Uterus (tissue), 3 donors: ENCODE measurements at regions not wholly inside any gene's neighbourhood (a gene's known extent, or its start where the extent isn't known, plus 50 kb on each side); places are given as distances from the start of the nearest gene placed in this dataset.

ENCODE experiments used
- DNase-seq, 2 donors: peaks; one replicate each; pipeline ENCODE4 v3.0.0-alpha.2; 2019 to 2020
- H3K27ac ChIP-seq, 2 donors: fragments of 200-600 bp; sonication (generic); 1 replicate in 1 of 2; 2 replicates in 1 of 2; pipeline ENCODE4 v1.5.1; 2016 to 2018
- H3K27me3 ChIP-seq, 2 donors: fragments of 200-600 bp; sonication (generic); one replicate each; pipeline ENCODE4 v1.5.1; 2018 to 2019; ENCODE audit warnings: control low read depth in 1 of 2
- H3K36me3 ChIP-seq, 2 donors: fragments of 200-600 bp; sonication (generic); one replicate each; pipeline ENCODE4 v1.5.1; 2019; ENCODE audit warnings: control low read depth in 1 of 2
- H3K4me1 ChIP-seq, 2 donors: fragments of 200-600 bp; sonication (generic); one replicate each; pipeline ENCODE4 v1.5.1; 2018 to 2019; ENCODE audit warnings: control low read depth in 1 of 2
- H3K4me3 ChIP-seq, 2 donors: fragments of 200-600 bp; sonication (generic); 1 replicate in 1 of 2; 2 replicates in 1 of 2; pipeline ENCODE4 v1.5.1; 2018 to 2019; ENCODE audit warnings: mild to moderate bottlenecking in 1 of 2
- H3K9me3 ChIP-seq, 2 donors: fragments of 200-600 bp; sonication (generic); one replicate each; pipeline ENCODE4 v1.5.1; 2019; ENCODE audit warnings: control low read depth in 1 of 2
- CTCF ChIP-seq, 4 experiments: fragments of 200-600 bp in 2 of 4; fragments of 450-650 bp in 2 of 4; sonication (generic) in 2 of 4; IDR thresholded peaks; one replicate each; pipeline ENCODE4 v1.5.1; 2016 to 2019; ENCODE audit warnings: antibody characterized with exemption in 4 of 4, mild to moderate bottlenecking in 2 of 4, moderate library complexity in 1 of 4
- POLR2A ChIP-seq, 2 donors: fragments of 450-650 bp; IDR thresholded peaks; one replicate each; pipeline ENCODE4 v1.6.1; 2016; ENCODE audit warnings: antibody characterized with exemption in 2 of 2, mild to moderate bottlenecking in 1 of 2, moderate library complexity in 1 of 2
- intact Hi-C: fragments of 100-400 bp; cut with DNase I; formaldehyde crosslinking; loops from one replicate; pipeline ENCODE4 v1.15.1; 2023; ENCODE audit warnings: low total_unique reads
- donor health status: DM: yes; HTN: yes; CAD: no.

GRCh38 chr5:89948977-89949376 lies 460.6 kb downstream of the CETN3 start:
- Histone ChIP-seq H3K36me3 (no peaks in the 10 kb centered on the region), H3K4me3 (no peak overlapping the region), H3K9me3 (no peaks in the 10 kb centered on the region), H3K27ac (no peak overlapping the region), H3K27me3 (no peaks in the 10 kb centered on the region), H3K4me1 (no peaks in the 10 kb centered on the region)
- DNase-seq = no peak
- intact Hi-C loops = no loop called here
- TF ChIP-seq POLR2A (IDR thresholded peaks at IDR 0.05) (no peak), CTCF (IDR thresholded peaks at IDR 0.05) (no peak)

- no peak for TF ChIP-seq POLR2A (IDR thresholded peaks at IDR 0.05)
- no peak for TF ChIP-seq CTCF (IDR thresholded peaks at IDR 0.05)
- no peak for DNase-seq
- H3K36me3 ChIP-seq = no peaks in the 10 kb centered on the region
- H3K9me3 ChIP-seq = no peaks in the 10 kb centered on the region
- no peak overlapping the region for H3K27ac ChIP-seq
- H3K4me1 ChIP-seq = no peaks in the 10 kb centered on the region
- intact Hi-C loops = no loop called here
- no peak overlapping the region for H3K4me3 ChIP-seq
- no peaks in the 10 kb centered on the region for H3K27me3 ChIP-seq
Measured at GRCh38 chr5:89946916-89947315, 462.6 kb downstream of the CETN3 start.

- no peak for DNase-seq
- H3K27me3 ChIP-seq = no peaks in the 10 kb centered on the region
- no peaks in the 10 kb centered on the region for H3K36me3 ChIP-seq
- H3K27ac ChIP-seq = no peak overlapping the region
- intact Hi-C loops = no loop called here
- H3K9me3 ChIP-seq = no peaks in the 10 kb centered on the region
- TF ChIP-seq CTCF (IDR thresholded peaks at IDR 0.05) = no peak
- TF ChIP-seq POLR2A (IDR thresholded peaks at IDR 0.05) = no peak
- no peak overlapping the region for H3K4me3 ChIP-seq
- no peaks in the 10 kb centered on the region for H3K4me1 ChIP-seq
Measured at GRCh38 chr5:89946508-89946907, 463.0 kb downstream of the CETN3 start.

GRCh38 chr5:89942171-89942570 lies 467.4 kb downstream of the CETN3 start:
- no peak overlapping the region for H3K27ac ChIP-seq
- no peaks in the 10 kb centered on the region for H3K4me1 ChIP-seq
- no peak for DNase-seq
- intact Hi-C loops = no loop called here
- TF ChIP-seq POLR2A (IDR thresholded peaks at IDR 0.05) (no peak), CTCF (IDR thresholded peaks at IDR 0.05) (no peak)
- no peaks in the 10 kb centered on the region for H3K36me3 ChIP-seq
- H3K4me3 ChIP-seq = no peak overlapping the region
- H3K9me3 ChIP-seq = no peaks in the 10 kb centered on the region
- no peaks in the 10 kb centered on the region for H3K27me3 ChIP-seq

GRCh38 chr5:89936576-89936975 lies 473.0 kb downstream of the CETN3 start:
- Histone ChIP-seq H3K4me1 (no peaks in the 10 kb centered on the region), H3K36me3 (no peaks in the 10 kb centered on the region), H3K27me3 (no peaks in the 10 kb centered on the region), H3K4me3 (no peak overlapping the region), H3K27ac (no peak overlapping the region), H3K9me3 (no peaks in the 10 kb centered on the region)
- TF ChIP-seq POLR2A (IDR thresholded peaks at IDR 0.05) (no peak), CTCF (IDR thresholded peaks at IDR 0.05) (no peak)
- intact Hi-C loops = no loop called here
- no peak for DNase-seq
